Choroid plexus epithelial cell (primary cell): ENCODE measurements at regions not wholly inside any gene's neighbourhood (a gene's known extent, or its start where the extent isn't known, plus 50 kb on each side); places are given as distances from the start of the nearest gene placed in this dataset.

Experiments used
- DNase-seq: peaks from one replicate; pipeline ENCODE4 v3.0.0-alpha.2; 2010; ENCODE audit warnings: low read depth
- H3K4me3 ChIP-seq: 2 replicates; pipeline ENCODE4 v1.5.1; 2011; ENCODE audit warnings: low read depth, mild to moderate bottlenecking, control low read depth, low read length, moderate library complexity
- CTCF ChIP-seq: conservative IDR thresholded peaks from 2 replicates; pipeline ENCODE4 v1.5.1; 2011; ENCODE audit warnings: low read depth, mild to moderate bottlenecking, control low read depth, inconsistent platforms, low read length, moderate library complexity

- DNase-seq, result no peak
- no peak for TF ChIP-seq CTCF
- no peak overlapping the region for H3K4me3 ChIP-seq
Observed at GRCh38 chr13:73572824-73573223, 514.0 kb downstream of the KLF5 start.

GRCh38 chr13:73571376-73571775 is 512.6 kb downstream of the KLF5 start:
- H3K4me3 ChIP-seq, result no peak overlapping the region
- no peak for TF ChIP-seq CTCF

GRCh38 chr13:73556902-73557301 is 498.1 kb downstream of the KLF5 start:
- DNase-seq, result no peak
- TF ChIP-seq CTCF, result no peak
- H3K4me3 ChIP-seq, result no peak overlapping the region

More at GRCh38 chr13:73571376-73571775, 512.6 kb downstream of the KLF5 start:
- DNase-seq, result no peak

GRCh38 chr13:73556128-73556527 is 497.3 kb downstream of the KLF5 start:
- DNase-seq, result no peak
- H3K4me3 ChIP-seq, result no peak overlapping the region
- no peak for TF ChIP-seq CTCF

- DNase-seq, result no peak
- no peak for TF ChIP-seq CTCF
- no peak overlapping the region for H3K4me3 ChIP-seq
Observed at GRCh38 chr13:73551736-73552135, 492.9 kb downstream of the KLF5 start.

- no peak for TF ChIP-seq CTCF
- no peak for DNase-seq
- H3K4me3 ChIP-seq, result no peak overlapping the region
Observed at GRCh38 chr13:73549717-73550116, 490.9 kb downstream of the KLF5 start.

GRCh38 chr13:73548449-73548848 is 489.6 kb downstream of the KLF5 start:
- DNase-seq, result no peak
- H3K4me3 ChIP-seq, result no peak overlapping the region
- no peak for TF ChIP-seq CTCF
